ENCODE measurements at regions not wholly inside any gene's neighbourhood (a gene's known extent, or its start where the extent isn't known, plus 50 kb on each side); places are given as distances from the start of the nearest gene placed in this dataset.

DNA sequence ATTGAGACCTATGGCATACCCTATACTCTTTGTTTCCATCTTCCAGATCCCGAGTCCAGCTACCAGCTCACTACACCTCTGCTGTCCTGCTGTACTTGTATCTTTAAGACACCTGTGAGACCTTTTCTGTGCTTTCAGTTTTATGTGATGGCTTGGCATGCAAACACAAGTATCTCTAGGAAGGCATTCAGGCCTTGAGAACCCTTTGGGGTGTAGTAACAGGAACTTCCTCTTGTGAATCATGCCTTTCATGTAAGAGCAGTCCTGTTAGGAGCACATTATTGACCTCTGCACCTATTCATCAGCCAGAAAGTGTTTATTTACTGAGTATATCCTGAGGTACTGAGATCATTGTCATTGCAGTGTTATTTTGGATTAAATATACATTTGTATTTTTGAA lies 87.0 kb upstream of the HTR2A start:
- Histone ChIP-seq H3K36me3 (ENCODE audit: control insufficient read depth in 2 of 2, insufficient read depth in 2 of 2, low read length in 2 of 2) (no peaks in the 10 kb centered on the region), H3K27ac (ENCODE audit: low read depth in 2 of 2, low read length in 2 of 2) (no peak overlapping the region), H3K9ac (ENCODE audit: low read depth in 1 of 2, low read length in 2 of 2) (no peak overlapping the region), H3K4me1 (ENCODE audit: control insufficient read depth in 2 of 2, insufficient read depth in 2 of 2, low read length in 2 of 2) (no peaks in the 10 kb centered on the region), H3K4me3 (ENCODE audit: low read length in 2 of 2) (no peak overlapping the region), H3K9me3 (ENCODE audit: control insufficient read depth in 2 of 2, low read length in 2 of 2) (no peaks in the 10 kb centered on the region), H3K27me3 (ENCODE audit: control insufficient read depth in 2 of 2, insufficient read depth in 2 of 2, low read length in 2 of 2) (no peaks in the 10 kb centered on the region)

- H3K27me3 ChIP-seq (ENCODE audit: control insufficient read depth in 2 of 2, insufficient read depth in 2 of 2, low read length in 2 of 2), result no peaks in the 10 kb centered on the region
- no peaks in the 10 kb centered on the region for H3K36me3 ChIP-seq (ENCODE audit: control insufficient read depth in 2 of 2, insufficient read depth in 2 of 2, low read length in 2 of 2)
- H3K9ac ChIP-seq (ENCODE audit: low read depth in 1 of 2, low read length in 2 of 2), result no peak overlapping the region
- no peak overlapping the region for H3K4me3 ChIP-seq (ENCODE audit: low read length in 2 of 2)
- no peaks in the 10 kb centered on the region for H3K9me3 ChIP-seq (ENCODE audit: control insufficient read depth in 2 of 2, low read length in 2 of 2)
- H3K4me1 ChIP-seq (ENCODE audit: control insufficient read depth in 2 of 2, insufficient read depth in 2 of 2, low read length in 2 of 2), result no peaks in the 10 kb centered on the region
- no peak overlapping the region for H3K27ac ChIP-seq (ENCODE audit: low read depth in 2 of 2, low read length in 2 of 2)
These were observed 86.2 kb upstream of the HTR2A start for GRCh38 chr13:46982856-46983582.

DNA sequence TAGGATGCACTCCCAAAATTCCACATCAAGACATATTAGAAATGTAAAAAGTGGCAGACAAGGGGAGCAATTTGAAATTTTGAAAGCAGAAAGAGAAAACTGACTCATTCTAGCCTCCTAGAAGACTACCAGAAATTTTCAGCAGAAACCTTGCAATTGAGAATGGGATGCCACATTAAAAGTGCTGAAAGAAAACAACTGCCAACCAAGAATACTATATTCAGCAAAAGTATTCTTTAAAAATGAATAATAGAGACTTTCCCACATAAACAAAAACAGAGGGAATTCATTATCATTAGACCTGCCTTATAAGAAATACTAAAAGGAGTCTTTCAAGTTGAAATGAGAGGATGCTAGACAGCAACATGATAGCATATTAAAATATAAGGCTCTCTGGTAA lies 78.3 kb upstream of the HTR2A start:
- Histone ChIP-seq H3K9ac (ENCODE audit: low read depth in 1 of 2, low read length in 2 of 2) (no peak overlapping the region), H3K9me3 (ENCODE audit: control insufficient read depth in 2 of 2, low read length in 2 of 2) (no peaks in the 10 kb centered on the region), H3K27ac (ENCODE audit: low read depth in 2 of 2, low read length in 2 of 2) (no peak overlapping the region), H3K4me3 (ENCODE audit: low read length in 2 of 2) (no peak overlapping the region), H3K4me1 (ENCODE audit: control insufficient read depth in 2 of 2, insufficient read depth in 2 of 2, low read length in 2 of 2) (no peaks in the 10 kb centered on the region), H3K27me3 (ENCODE audit: control insufficient read depth in 2 of 2, insufficient read depth in 2 of 2, low read length in 2 of 2) (no peaks in the 10 kb centered on the region), H3K36me3 (ENCODE audit: control insufficient read depth in 2 of 2, insufficient read depth in 2 of 2, low read length in 2 of 2) (no peaks in the 10 kb centered on the region)

DNA sequence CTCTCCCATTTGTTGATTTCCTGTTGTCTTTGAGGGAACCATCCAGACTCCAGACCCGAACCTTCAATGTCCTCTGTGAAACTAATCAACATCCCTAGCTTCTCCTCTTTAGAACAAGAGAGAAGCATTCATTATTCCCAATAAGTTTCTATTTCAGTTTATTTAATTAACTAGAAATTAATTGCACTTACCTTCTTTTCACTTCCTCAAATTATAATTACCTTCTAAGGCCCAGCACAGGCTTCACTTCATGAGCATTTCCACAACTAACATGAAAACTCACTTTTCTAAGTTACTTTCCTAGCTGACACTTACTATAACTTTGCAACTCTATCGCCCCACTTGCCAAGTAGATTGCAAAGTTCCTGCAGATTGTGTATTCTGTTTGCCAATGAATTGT lies 71.6 kb upstream of the HTR2A start:
- no peak overlapping the region for H3K27ac ChIP-seq (ENCODE audit: low read depth in 2 of 2, low read length in 2 of 2)
- no peaks in the 10 kb centered on the region for H3K27me3 ChIP-seq (ENCODE audit: control insufficient read depth in 2 of 2, insufficient read depth in 2 of 2, low read length in 2 of 2)
- H3K4me3 ChIP-seq (ENCODE audit: low read length in 2 of 2), result no peak overlapping the region
- no peaks in the 10 kb centered on the region for H3K9me3 ChIP-seq (ENCODE audit: control insufficient read depth in 2 of 2, low read length in 2 of 2)
- H3K9ac ChIP-seq (ENCODE audit: low read depth in 1 of 2, low read length in 2 of 2), result no peak overlapping the region
- no peaks in the 10 kb centered on the region for H3K36me3 ChIP-seq (ENCODE audit: control insufficient read depth in 2 of 2, insufficient read depth in 2 of 2, low read length in 2 of 2)
- H3K4me1 ChIP-seq (ENCODE audit: control insufficient read depth in 2 of 2, insufficient read depth in 2 of 2, low read length in 2 of 2), result no peaks in the 10 kb centered on the region

DNA sequence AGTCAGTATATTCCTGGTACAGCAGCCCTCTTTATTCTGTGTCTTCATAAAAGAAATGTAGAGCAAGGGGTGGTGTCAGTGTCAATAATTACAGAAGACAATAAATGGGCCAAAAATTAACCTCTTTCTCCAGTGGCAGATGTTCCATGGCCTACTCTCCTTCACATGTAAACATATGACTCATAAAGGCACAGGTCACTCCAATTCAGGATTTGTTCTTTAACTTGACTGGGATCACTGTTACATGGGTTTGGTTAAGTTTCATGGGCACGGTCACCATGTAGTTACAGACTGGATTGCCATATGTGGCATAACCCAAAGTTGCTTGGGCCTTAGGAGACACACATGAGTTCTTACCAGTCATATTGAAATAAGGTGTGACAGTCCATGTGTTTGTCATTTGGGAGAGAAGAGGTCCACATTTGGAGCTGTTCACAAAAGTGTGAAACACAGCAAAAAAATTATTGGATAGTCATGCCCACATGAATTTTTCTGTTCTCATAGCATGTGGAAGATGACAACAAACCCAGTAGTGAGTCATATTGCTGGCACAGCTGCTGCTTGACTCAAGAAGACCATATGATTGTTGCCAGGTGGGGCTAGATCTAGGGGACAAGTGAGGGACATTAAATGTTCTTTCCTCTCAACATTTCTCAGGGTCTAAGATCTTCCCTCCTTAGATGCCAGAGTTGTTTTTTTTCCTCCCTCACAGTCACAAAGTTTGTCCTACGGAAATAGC lies 68.1 kb upstream of the HTR2A start:
- H3K4me3 ChIP-seq (ENCODE audit: low read length in 2 of 2), result no peak overlapping the region
- no peak overlapping the region for H3K27ac ChIP-seq (ENCODE audit: low read depth in 2 of 2, low read length in 2 of 2)
- no peaks in the 10 kb centered on the region for H3K4me1 ChIP-seq (ENCODE audit: control insufficient read depth in 2 of 2, insufficient read depth in 2 of 2, low read length in 2 of 2)
- H3K9me3 ChIP-seq (ENCODE audit: control insufficient read depth in 2 of 2, low read length in 2 of 2), result no peaks in the 10 kb centered on the region
- H3K9ac ChIP-seq (ENCODE audit: low read depth in 1 of 2, low read length in 2 of 2), result no peak overlapping the region
- H3K36me3 ChIP-seq (ENCODE audit: control insufficient read depth in 2 of 2, insufficient read depth in 2 of 2, low read length in 2 of 2), result no peaks in the 10 kb centered on the region
- H3K27me3 ChIP-seq (ENCODE audit: control insufficient read depth in 2 of 2, insufficient read depth in 2 of 2, low read length in 2 of 2), result no peaks in the 10 kb centered on the region

GRCh38 chr13:46963904-46964303 lies 67.1 kb upstream of the HTR2A start:
- Histone ChIP-seq H3K27me3 (ENCODE audit: control insufficient read depth in 2 of 2, insufficient read depth in 2 of 2, low read length in 2 of 2) (no peaks in the 10 kb centered on the region), H3K4me1 (ENCODE audit: control insufficient read depth in 2 of 2, insufficient read depth in 2 of 2, low read length in 2 of 2) (no peaks in the 10 kb centered on the region), H3K27ac (ENCODE audit: low read depth in 2 of 2, low read length in 2 of 2) (no peak overlapping the region), H3K36me3 (ENCODE audit: control insufficient read depth in 2 of 2, insufficient read depth in 2 of 2, low read length in 2 of 2) (no peaks in the 10 kb centered on the region), H3K9ac (ENCODE audit: low read depth in 1 of 2, low read length in 2 of 2) (no peak overlapping the region), H3K9me3 (ENCODE audit: control insufficient read depth in 2 of 2, low read length in 2 of 2) (no peaks in the 10 kb centered on the region), H3K4me3 (ENCODE audit: low read length in 2 of 2) (no peak overlapping the region)

DNA sequence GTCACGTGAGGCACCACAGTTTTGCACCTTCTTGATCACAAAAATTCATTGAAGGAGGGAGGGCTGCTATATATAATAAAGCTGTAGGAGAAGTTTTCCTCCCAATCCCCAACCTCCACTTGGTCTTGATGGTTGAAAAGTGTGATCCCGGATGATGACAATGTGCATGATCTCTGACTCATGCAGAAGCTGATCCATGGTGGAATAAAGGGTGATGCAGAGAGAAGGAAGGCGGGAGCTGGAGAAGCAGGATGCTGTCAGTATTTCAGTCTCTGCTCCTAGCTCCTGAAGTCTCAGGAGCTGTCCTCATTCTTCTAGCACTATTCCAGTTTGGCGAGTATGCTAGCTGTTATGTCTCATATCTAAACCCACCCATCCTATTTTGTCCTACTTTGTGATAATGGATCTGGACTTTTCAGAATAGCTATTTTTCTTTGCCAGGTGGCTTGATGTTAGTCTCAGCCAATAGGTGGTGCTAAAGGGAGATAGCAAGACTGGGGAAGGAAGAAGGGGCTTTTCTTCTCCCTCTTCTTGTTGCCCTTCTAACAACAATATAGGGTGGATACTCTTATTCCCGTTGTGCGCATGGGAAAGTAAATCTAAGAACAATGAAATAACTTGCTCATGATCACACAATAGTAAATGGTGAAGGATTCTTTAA lies 65.6 kb upstream of the HTR2A start:
- H3K4me1 ChIP-seq (ENCODE audit: control insufficient read depth in 2 of 2, insufficient read depth in 2 of 2, low read length in 2 of 2), result no peaks in the 10 kb centered on the region
- no peaks in the 10 kb centered on the region for H3K27me3 ChIP-seq (ENCODE audit: control insufficient read depth in 2 of 2, insufficient read depth in 2 of 2, low read length in 2 of 2)
- no peak overlapping the region for H3K27ac ChIP-seq (ENCODE audit: low read depth in 2 of 2, low read length in 2 of 2)
- no peaks in the 10 kb centered on the region for H3K9me3 ChIP-seq (ENCODE audit: control insufficient read depth in 2 of 2, low read length in 2 of 2)
- no peak overlapping the region for H3K4me3 ChIP-seq (ENCODE audit: low read length in 2 of 2)
- H3K36me3 ChIP-seq (ENCODE audit: control insufficient read depth in 2 of 2, insufficient read depth in 2 of 2, low read length in 2 of 2), result no peaks in the 10 kb centered on the region
- H3K9ac ChIP-seq (ENCODE audit: low read depth in 1 of 2, low read length in 2 of 2), result no peak overlapping the region

DNA sequence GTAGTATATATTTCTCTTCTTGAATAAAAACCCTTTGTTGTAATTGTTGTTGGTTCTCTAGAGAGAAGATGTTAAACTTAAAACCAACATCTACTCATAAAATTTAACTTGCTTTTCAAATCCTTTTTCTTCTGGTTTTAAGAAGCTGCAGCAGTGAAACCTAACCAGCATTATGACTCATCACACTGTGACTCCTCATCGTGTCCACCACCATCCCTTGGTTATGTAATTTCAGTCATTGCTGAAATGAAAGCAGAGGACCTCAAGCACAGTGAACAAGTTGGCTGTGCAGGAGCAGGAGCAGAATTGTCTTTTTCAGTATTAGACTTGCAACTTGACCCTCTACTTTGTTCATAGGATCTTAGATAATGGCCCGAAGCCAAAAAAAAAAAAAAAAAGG lies 64.9 kb upstream of the HTR2A start:
- no peaks in the 10 kb centered on the region for H3K4me1 ChIP-seq (ENCODE audit: control insufficient read depth in 2 of 2, insufficient read depth in 2 of 2, low read length in 2 of 2)

DNA sequence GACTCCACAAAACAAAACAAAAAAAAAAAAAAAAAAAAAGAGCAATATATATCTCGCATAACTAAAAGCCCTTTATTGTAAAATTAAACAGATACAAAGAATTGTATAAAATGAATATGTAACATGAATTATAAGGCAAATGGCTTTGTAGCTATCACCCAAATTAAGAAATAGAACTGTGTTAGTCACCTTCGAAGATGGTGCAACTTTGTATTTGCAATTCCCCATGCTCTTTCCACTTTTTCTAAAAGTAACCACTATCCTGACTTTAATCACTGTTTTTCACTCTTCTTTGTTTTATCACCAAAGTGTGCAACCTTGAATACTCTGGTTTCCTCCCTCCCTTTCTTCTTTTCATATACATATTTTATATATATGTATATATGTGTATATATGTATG lies 57.1 kb upstream of the HTR2A start:
- no peaks in the 10 kb centered on the region for H3K27me3 ChIP-seq (ENCODE audit: control insufficient read depth in 2 of 2, insufficient read depth in 2 of 2, low read length in 2 of 2)
- H3K9me3 ChIP-seq (ENCODE audit: control insufficient read depth in 2 of 2, low read length in 2 of 2), result no peaks in the 10 kb centered on the region
- no peaks in the 10 kb centered on the region for H3K4me1 ChIP-seq (ENCODE audit: control insufficient read depth in 2 of 2, insufficient read depth in 2 of 2, low read length in 2 of 2)
- H3K27ac ChIP-seq (ENCODE audit: low read depth in 2 of 2, low read length in 2 of 2), result no peak overlapping the region
- no peaks in the 10 kb centered on the region for H3K36me3 ChIP-seq (ENCODE audit: control insufficient read depth in 2 of 2, insufficient read depth in 2 of 2, low read length in 2 of 2)
- no peak overlapping the region for H3K4me3 ChIP-seq (ENCODE audit: low read length in 2 of 2)
- H3K9ac ChIP-seq (ENCODE audit: low read depth in 1 of 2, low read length in 2 of 2), result no peak overlapping the region

More for the DNA sequence above, 64.9 kb upstream of the HTR2A start:
- Histone ChIP-seq H3K36me3 (ENCODE audit: control insufficient read depth in 2 of 2, insufficient read depth in 2 of 2, low read length in 2 of 2) (no peaks in the 10 kb centered on the region), H3K27me3 (ENCODE audit: control insufficient read depth in 2 of 2, insufficient read depth in 2 of 2, low read length in 2 of 2) (no peaks in the 10 kb centered on the region), H3K9ac (ENCODE audit: low read depth in 1 of 2, low read length in 2 of 2) (no peak overlapping the region), H3K9me3 (ENCODE audit: control insufficient read depth in 2 of 2, low read length in 2 of 2) (no peaks in the 10 kb centered on the region), H3K4me3 (ENCODE audit: low read length in 2 of 2) (no peak overlapping the region), H3K27ac (ENCODE audit: low read depth in 2 of 2, low read length in 2 of 2) (no peak overlapping the region)

- no peak overlapping the region for H3K4me3 ChIP-seq (ENCODE audit: low read length in 2 of 2)
- H3K36me3 ChIP-seq (ENCODE audit: control insufficient read depth in 2 of 2, insufficient read depth in 2 of 2, low read length in 2 of 2), result no peaks in the 10 kb centered on the region
- H3K9me3 ChIP-seq (ENCODE audit: control insufficient read depth in 2 of 2, low read length in 2 of 2), result no peaks in the 10 kb centered on the region
- no peak overlapping the region for H3K27ac ChIP-seq (ENCODE audit: low read depth in 2 of 2, low read length in 2 of 2)
- H3K27me3 ChIP-seq (ENCODE audit: control insufficient read depth in 2 of 2, insufficient read depth in 2 of 2, low read length in 2 of 2), result no peaks in the 10 kb centered on the region
- H3K4me1 ChIP-seq (ENCODE audit: control insufficient read depth in 2 of 2, insufficient read depth in 2 of 2, low read length in 2 of 2), result no peaks in the 10 kb centered on the region
- no peak overlapping the region for H3K9ac ChIP-seq (ENCODE audit: low read depth in 1 of 2, low read length in 2 of 2)
These were observed 56.5 kb upstream of the HTR2A start for GRCh38 chr13:46953331-46953730.
